GM23248 (cell line): ENCODE measurements at regions not wholly inside any gene's neighbourhood (a gene's known extent, or its start where the extent isn't known, plus 50 kb on each side); places are given as distances from the start of the nearest gene placed in this dataset.

Experiments
- DNase-seq: peaks from one replicate; pipeline ENCODE4 v3.0.0-alpha.2; 2015
- H2AFZ ChIP-seq: fragments of 200-600 bp; sonication (generic); 2 replicates; pipeline ENCODE4 v1.6.1; 2016; ENCODE audit warnings: antibody characterized with exemption
- H3F3A ChIP-seq: fragments of 200-600 bp; sonication (generic); 2 replicates; pipeline ENCODE4 v1.6.1; 2016; ENCODE audit warnings: mild to moderate bottlenecking, antibody characterized with exemption, mixed run types; ENCODE audit not compliant: insufficient read depth
- H3K27ac ChIP-seq: fragments of 200-600 bp; sonication (generic); 2 replicates; pipeline ENCODE4 v1.5.1; 2016; ENCODE audit warnings: mild to moderate bottlenecking
- H3K27me3 ChIP-seq: fragments of 200-600 bp; sonication (generic); replicated peaks from 2 replicates; pipeline ENCODE4 v1.6.1; 2016; ENCODE audit warnings: mild to moderate bottlenecking; ENCODE audit not compliant: insufficient read depth
- H3K36me3 ChIP-seq: fragments of 200-600 bp; sonication (generic); 2 replicates; pipeline ENCODE4 v1.6.1; 2016; ENCODE audit warnings: low read depth, mild to moderate bottlenecking
- H3K4me1 ChIP-seq: fragments of 200-600 bp; sonication (generic); 2 replicates; pipeline ENCODE4 v1.6.1; 2016; ENCODE audit warnings: mild to moderate bottlenecking; ENCODE audit not compliant: insufficient read depth
- H3K4me2 ChIP-seq: fragments of 200-600 bp; sonication (generic); one replicate; pipeline ENCODE4 v1.6.1; 2016; ENCODE audit warnings: mild to moderate bottlenecking; ENCODE audit not compliant: unreplicated experiment
- H3K4me3 ChIP-seq: fragments of 200-600 bp; sonication (generic); 2 replicates; pipeline ENCODE4 v1.5.1; 2016; ENCODE audit warnings: mild to moderate bottlenecking
- H3K79me2 ChIP-seq: fragments of 200-600 bp; sonication (generic); 2 replicates; pipeline ENCODE4 v1.6.1; 2016; ENCODE audit warnings: mild to moderate bottlenecking; ENCODE audit not compliant: insufficient read depth
- H3K9ac ChIP-seq: fragments of 200-600 bp; sonication (generic); 2 replicates; pipeline ENCODE4 v1.6.1; 2016; ENCODE audit warnings: mild to moderate bottlenecking
- H3K9me2 ChIP-seq: fragments of 200-600 bp; sonication (generic); 2 replicates; pipeline ENCODE4 v1.6.1; 2016; ENCODE audit warnings: mixed run types, mild to moderate bottlenecking, moderate library complexity; ENCODE audit not compliant: insufficient read depth
- H3K9me3 ChIP-seq: fragments of 200-600 bp; sonication (generic); one replicate; pipeline ENCODE4 v1.6.1; 2017; ENCODE audit warnings: low read depth
- H4K20me1 ChIP-seq: fragments of 200-600 bp; sonication (generic); 2 replicates; pipeline ENCODE4 v1.6.0; 2016; ENCODE audit not compliant: insufficient read depth
- EZH2 ChIP-seq: fragments of 200-600 bp; sonication (generic); IDR thresholded peaks from 2 replicates; pipeline ENCODE4 v1.6.1; 2018; ENCODE audit warnings: antibody characterized with exemption, mild to moderate bottlenecking; ENCODE audit not compliant: insufficient read depth, poor library complexity, severe bottlenecking
- EZH2phosphoT487 ChIP-seq: fragments of 200-600 bp; sonication (generic); IDR thresholded peaks from 2 replicates; pipeline ENCODE4 v1.6.1; 2018; ENCODE audit warnings: antibody characterized with exemption, moderate library complexity, mild to moderate bottlenecking, low read depth; ENCODE audit not compliant: insufficient read depth
- WGBS, 2 experiments: methylation state at CpG; one replicate each; pipeline ENCODE4 v1.1.6; 2015 to 2017; ENCODE audit warnings: low lambda C conversion rate in 2 of 2, low coverage in 1 of 2; ENCODE audit errors: missing lambda C conversion rate in 2 of 2; 5-methylcytosine and 5-hydroxymethylcytosine counted together
- in situ Hi-C: fragments of 300-500 bp; cut with MboI; formaldehyde crosslinking; loops from 2 replicates; pipeline ENCODE4 v1.15.0; 2020

DNA sequence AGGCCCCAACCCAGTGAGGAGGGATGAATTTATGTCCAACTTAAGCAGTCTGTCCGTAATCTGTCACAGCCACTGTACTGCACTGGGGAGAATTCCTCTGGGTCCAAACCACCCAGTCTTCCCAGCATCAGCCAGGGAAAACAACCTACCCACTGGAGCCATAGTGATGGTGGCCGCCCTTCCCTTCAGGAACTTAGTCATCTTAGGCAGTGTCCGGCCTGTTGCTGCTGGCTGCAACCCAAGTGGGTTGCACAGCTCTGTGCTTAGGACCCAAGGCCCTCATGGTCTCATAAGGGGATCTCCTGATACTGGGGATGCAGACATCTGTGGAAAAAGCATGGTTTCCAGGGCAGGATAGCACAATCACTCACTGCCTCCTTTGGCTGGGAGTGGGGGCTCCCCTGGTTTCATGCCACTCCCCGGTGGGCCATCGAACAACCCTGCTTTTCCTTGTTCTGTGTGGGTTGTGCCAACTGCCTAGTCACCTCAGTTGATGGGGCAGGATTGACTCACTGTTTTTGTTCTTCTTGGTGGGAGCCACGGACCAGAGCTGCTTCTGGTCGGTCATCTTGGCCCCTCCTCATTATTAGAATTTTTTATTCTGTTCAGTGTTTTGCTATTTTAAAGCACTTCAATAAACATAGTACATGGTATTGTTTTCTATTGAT, 591.9 kb downstream of the DOK5 start:
- H3K9me3 ChIP-seq = no peaks in the 10 kb centered on the region
- H3K36me3 ChIP-seq = no peaks in the 10 kb centered on the region
- no peaks in the 10 kb centered on the region for H3K79me2 ChIP-seq
- 12 to 26% methylated on average over 7 of the region's 7 CpGs for WGBS, 2 experiments
- H3K27ac ChIP-seq = no peak overlapping the region
- no peak for DNase-seq
- H3K9me2 ChIP-seq = no peaks in the 10 kb centered on the region
- H2AFZ ChIP-seq = no peak overlapping the region
- H4K20me1 ChIP-seq = no peaks in the 10 kb centered on the region
- in situ Hi-C loops = no loop called here
- no peak overlapping the region for H3K4me2 ChIP-seq
- no peaks in the 10 kb centered on the region for H3F3A ChIP-seq
- TF ChIP-seq EZH2 (no peak), EZH2phosphoT487 (no peak)
- H3K9ac ChIP-seq = no peak overlapping the region
- H3K4me3 ChIP-seq = no peak overlapping the region
- no peaks in the 10 kb centered on the region for H3K27me3 ChIP-seq
- no peaks in the 10 kb centered on the region for H3K4me1 ChIP-seq

DNA sequence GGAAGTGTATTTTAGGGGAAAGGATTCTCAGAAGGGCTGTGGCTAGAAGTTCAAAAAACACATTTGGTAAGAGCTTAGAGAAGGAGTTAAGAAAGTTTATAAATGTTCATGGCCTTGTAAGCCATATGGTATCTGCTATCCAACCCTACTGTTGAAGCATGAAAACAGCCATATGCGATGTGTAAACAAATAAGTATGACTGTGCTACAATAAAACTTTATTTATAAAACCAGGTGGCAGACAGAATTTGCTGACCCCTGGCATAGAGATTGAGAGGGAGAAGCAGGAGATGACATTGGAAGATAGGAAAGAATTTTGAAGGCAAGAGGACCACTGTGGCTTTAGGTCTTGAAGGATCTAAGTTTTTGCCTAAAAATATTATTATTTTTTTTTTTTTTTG, 583.5 kb downstream of the DOK5 start:
- DNase-seq = no peak
- Histone ChIP-seq H3K9me3 (no peaks in the 10 kb centered on the region), H3K9ac (no peak overlapping the region), H3K9me2 (no peaks in the 10 kb centered on the region), H4K20me1 (no peaks in the 10 kb centered on the region), H3K36me3 (no peaks in the 10 kb centered on the region), H3K79me2 (no peaks in the 10 kb centered on the region), H3K4me1 (no peaks in the 10 kb centered on the region), H2AFZ (no peak overlapping the region), H3K27ac (no peak overlapping the region), H3K4me3 (no peak overlapping the region), H3K4me2 (no peak overlapping the region), H3K27me3 (no peaks in the 10 kb centered on the region), H3F3A (no peaks in the 10 kb centered on the region)
- in situ Hi-C loops = no loop called here
- TF ChIP-seq EZH2phosphoT487 = no peak
- WGBS, 2 experiments = 28 to 44% methylated on average over 1 of the region's 1 CpG

- Histone ChIP-seq H3K4me2 (no peak overlapping the region), H3K4me1 (no peaks in the 10 kb centered on the region), H3K4me3 (no peak overlapping the region), H3F3A (no peaks in the 10 kb centered on the region), H3K9me2 (no peaks in the 10 kb centered on the region), H3K9me3 (no peaks in the 10 kb centered on the region), H3K27ac (no peak overlapping the region), H4K20me1 (no peaks in the 10 kb centered on the region), H2AFZ (no peak overlapping the region), H3K79me2 (no peaks in the 10 kb centered on the region), H3K27me3 (no peaks in the 10 kb centered on the region), H3K9ac (no peak overlapping the region), H3K36me3 (no peaks in the 10 kb centered on the region)
- no peak for TF ChIP-seq EZH2
- no peak for TF ChIP-seq EZH2phosphoT487
- DNase-seq = no peak
- WGBS, 2 experiments = 2 to 7% methylated on average over 2 of the region's 2 CpGs
- in situ Hi-C loops = no loop called here
Observed at GRCh38 chr20:55057779-55058415, 582.5 kb downstream of the DOK5 start.

- no peak overlapping the region for H2AFZ ChIP-seq
- H3K9ac ChIP-seq = no peak overlapping the region
- H3K9me3 ChIP-seq = no peaks in the 10 kb centered on the region
- H3K27ac ChIP-seq = no peak overlapping the region
- no peak overlapping the region for H3K4me2 ChIP-seq
- H3K27me3 ChIP-seq = no peaks in the 10 kb centered on the region
- H3K9me2 ChIP-seq = no peaks in the 10 kb centered on the region
- H3K79me2 ChIP-seq = no peaks in the 10 kb centered on the region
- no peaks in the 10 kb centered on the region for H3K4me1 ChIP-seq
- 8 to 13% methylated on average over 3 of the region's 3 CpGs for WGBS, 2 experiments
- no peak for DNase-seq
- H4K20me1 ChIP-seq = no peaks in the 10 kb centered on the region
- in situ Hi-C loops = no loop called here
- TF ChIP-seq EZH2phosphoT487 (no peak), EZH2 (no peak)
- no peak overlapping the region for H3K4me3 ChIP-seq
- no peaks in the 10 kb centered on the region for H3K36me3 ChIP-seq
- H3F3A ChIP-seq = no peaks in the 10 kb centered on the region
Observed at GRCh38 chr20:55054453-55054852, 579.1 kb downstream of the DOK5 start.
